HT1080 (cell line): ENCODE measurements at regions not wholly inside any gene's neighbourhood (a gene's known extent, or its start where the extent isn't known, plus 50 kb on each side); places are given as distances from the start of the nearest gene placed in this dataset.
A peak's percentile ranks its signal among the peaks of the same experiment; 100 is the strongest.
"Not testable (repeated sequence)": the region's sequence is repeated elsewhere in the genome, so short reads cannot be mapped to it uniquely, and the experiment has no call there.

Experiments
- DNase-seq: peaks from one replicate; pipeline ENCODE4 v3.0.0-alpha.2; 2015; ENCODE audit warnings: low read depth

DNA sequence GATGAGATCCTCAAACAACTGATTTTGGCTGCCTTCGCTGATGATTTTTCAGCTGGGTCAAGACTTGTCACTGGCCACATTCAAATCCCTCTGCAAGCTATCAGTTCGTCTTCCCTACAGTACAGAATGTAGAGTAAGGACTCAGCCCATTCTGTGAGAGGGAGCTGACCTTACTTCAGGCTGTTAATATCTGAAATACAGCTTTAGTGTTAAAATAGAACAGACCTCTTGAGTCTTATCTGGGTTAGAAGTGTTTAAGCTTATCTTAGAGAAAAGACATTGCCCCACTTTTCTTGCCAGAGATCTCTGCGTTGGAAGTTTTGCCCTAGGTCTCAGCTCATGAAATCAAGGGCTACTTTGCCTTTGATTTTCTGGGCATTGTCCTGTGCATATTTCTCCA lies 383.4 kb upstream of the LARGE1 start:
- no peak for DNase-seq

DNA sequence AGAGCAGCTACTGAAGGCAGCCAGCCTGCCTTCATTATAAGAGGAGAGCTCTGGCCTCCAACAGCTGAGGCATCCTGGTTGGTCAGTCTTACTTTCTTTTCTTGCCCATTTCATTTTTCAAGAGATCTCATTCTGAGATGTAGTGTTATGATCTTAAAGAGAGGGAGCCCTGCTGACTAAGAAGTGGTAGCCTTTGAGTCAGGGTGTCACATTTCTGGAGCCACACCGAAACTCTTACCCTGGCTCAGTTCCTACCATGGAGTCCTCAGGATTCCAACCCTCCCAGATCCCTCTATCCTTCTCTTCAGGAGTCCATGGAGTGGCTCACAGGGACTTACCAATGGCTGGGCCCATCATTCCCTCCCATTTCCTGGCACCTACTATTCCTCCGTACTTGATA lies 386.1 kb upstream of the LARGE1 start:
- peak; percentile 67 for DNase-seq

DNA sequence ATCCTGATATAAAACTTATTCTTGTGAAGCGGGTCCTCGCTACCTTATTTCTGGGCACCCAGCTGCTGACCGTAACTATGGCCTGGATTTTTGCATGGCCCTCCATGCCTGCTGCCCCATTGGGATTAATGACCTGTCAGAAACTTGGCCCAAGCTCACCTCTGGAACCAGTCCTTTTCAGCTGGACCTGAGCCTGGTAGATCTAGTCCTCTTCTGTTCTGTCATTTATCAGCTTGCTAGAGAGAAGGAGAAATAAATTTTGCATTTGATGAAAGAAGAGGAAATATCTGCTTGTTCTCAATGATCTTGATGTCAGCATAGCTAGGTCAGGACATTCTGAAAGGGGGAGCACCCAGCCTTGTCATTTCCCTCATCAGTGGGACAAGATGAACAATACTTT lies 387.8 kb upstream of the LARGE1 start:
- no peak for DNase-seq

DNA sequence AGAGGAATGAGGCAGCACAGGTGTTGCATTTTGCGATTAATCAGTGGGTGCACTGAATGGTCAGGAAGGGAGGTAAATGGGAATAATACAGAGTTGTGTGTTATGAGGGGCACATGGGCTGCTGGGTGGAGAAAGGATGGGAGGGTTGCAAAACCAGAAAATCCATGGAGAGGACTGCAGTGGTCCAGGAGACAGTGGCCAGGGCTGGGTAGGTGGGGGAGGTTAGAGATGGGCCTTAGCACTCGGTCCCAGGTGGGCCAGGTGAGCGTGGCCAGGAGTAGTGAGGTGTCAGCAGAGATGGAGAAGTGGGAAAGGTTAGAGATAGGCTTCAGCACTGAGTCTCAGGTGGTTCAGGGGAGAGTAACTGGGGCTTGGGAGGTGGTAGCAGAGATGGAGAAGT lies 399.1 kb upstream of the LARGE1 start:
- DNase-seq: no peak

DNA sequence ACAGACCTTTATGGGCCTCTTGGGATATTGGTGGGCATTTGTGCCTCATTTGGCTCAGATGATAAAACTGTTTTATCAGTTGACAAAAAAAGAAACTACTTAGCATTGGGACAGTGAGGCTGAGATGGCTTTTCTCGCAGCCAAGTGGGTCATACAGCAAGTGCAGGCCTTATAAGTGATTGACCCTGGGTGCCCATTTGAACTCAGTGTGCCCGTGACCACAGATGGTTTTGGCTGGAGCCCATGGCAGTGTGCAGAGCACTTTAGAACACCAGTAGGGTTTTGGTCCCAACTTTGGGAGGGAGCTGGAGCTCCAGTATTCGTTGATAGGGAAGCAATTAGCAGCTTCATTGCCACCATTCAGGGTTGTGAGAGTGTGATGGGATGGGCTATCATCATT lies 404.5 kb upstream of the LARGE1 start:
- no peak for DNase-seq

DNA sequence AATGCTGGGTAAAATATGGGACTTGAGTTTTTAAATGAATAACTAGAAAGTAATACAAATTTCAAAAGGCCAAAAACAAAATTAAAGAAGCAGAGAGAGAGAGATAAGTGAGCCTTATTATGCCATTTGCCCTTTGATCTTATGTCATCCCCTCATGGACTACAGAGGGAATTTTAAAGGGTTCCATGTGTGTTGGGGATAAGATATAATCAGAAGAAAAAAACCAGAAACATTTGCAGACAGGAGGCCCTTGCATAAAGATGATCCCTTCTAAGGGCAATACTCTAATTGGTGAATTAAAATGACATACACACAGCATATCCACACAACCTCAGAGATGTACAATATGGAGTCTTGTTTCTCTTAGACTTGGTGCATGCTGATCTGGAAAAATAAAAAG lies 406.6 kb upstream of the LARGE1 start:
- DNase-seq: no peak

DNA sequence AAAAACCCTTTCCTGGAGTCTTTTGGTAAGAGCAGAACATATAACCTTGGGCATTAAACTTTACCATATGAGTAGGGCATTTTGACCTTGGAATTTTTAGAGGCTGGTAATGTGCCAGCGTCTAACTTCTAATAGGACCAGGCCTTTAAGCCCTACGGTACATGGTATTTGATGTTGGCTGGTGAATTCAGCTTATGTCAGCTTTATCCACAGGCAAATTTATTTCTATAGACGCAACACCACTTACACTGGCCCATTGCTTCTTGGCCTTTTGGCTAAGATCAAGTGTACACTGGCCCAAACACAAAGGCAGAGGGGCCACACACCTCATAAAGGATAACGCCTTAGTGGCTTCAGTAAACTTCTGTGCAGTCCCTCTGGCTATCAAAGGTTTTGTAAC lies 410.2 kb upstream of the LARGE1 start:
- DNase-seq: no peak

DNA sequence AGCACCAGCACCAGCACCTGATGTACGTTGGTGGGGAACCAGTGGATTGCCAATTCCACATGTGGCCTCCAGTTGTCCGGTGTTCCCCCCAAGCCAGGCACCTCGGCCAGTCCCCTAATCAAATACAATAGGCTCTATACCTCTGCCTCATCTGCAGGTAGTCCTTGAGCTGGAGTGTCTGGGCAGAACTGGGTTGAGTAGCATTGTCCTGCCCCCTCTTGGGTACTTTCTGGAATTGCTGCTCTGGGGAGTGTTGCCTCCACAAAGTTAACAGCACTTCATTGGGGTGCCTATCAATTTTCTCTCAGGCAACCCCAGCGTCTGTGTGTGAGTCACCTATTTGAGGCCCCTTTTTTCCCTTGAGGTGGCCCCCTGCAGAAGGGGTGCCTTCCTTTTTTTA lies 413.0 kb upstream of the LARGE1 start:
- no peak for DNase-seq

DNA sequence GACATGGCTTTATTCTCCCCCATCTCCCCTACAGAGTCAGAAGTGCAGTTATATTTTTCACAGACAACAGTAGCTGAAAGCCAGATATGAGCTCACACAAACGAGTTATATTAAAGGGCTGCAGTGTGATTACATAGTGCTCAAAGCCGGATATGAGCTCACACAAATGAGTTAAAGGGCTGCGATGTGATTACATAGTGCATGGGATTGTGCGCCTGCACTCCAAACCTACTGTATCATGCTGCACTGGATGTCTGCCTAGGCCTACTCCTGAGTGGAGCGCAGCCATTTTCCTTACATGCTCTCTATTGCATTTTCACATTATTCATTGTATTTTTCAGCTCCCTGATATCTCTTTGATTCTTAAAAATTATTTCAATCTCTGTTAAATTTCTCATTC lies 414.6 kb upstream of the LARGE1 start:
- peak; percentile 71 for DNase-seq

DNA sequence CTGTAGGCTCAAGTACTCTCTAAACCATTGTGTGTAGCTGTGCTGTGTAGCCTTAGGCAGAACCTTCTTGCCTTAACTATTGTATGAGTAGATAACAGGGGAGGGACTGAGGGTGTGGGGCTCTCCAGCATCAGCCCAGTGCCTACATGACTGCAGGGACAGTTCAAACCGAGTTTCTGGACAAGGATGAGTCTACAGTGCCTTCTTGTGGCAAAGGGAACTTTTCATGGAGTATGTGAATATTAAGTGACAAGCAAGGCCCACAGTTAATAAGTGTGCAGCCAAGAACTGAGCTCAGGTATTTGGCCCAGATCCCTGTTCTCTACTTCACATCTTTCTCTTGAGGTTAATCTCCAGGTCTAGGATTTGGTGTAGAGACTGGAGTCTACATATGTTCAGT lies 424.4 kb upstream of the LARGE1 start:
- no peak for DNase-seq

DNA sequence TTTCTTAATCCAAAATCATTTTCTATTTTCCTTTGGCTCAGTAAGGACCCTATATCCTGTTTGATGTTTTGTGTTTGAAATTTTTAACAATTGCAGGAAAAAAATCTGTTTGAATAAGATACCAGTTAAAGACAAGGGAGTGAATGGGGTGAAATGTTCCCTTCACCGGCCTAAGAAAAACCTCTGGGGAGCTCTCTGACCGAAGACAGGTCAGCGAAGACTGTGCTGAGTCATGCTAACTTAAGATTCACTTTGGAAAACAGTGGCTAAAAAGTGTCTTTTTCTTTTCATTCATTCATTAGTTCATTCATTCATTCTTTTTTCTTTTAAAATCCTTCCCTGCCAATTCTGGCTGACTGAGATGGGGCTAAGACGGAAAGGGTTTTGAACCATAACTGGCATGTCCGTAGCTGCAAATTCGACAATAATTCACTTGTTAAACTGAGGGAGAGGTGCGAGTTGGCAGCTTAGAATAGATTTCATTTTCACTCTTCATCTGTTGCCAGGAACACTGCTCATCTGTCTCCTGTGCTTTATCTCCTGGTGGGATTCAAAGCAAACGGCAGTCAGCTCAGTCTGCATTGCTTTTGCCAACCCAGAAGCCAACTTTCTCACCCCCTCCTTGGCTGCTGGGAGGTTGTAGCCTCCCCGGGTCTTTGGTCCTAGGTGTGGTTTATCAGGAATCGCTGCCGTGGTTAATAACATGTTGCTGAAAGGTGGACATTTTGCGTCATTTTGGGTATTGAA lies 434.0 kb upstream of the LARGE1 start:
- DNase-seq: no peak

DNA sequence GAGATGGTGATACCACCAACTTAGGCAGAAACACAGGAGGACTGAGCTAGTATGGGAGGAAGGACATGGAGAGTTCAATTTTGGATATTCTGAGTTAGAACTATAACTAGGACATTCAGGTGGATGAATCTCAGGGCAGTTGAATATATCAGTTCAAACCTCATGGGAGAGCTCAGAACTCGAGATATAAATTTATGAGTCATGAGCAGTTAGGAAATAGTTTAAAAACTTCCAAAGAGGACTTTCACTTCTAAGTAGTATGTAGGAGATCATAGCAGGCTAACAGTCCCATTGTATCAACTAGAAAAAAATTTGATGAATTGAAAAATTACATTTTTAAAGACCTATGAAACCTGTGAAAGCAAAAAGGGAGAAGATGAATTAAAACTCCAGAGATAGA lies 436.2 kb upstream of the LARGE1 start:
- DNase-seq: peak; percentile 54

DNA sequence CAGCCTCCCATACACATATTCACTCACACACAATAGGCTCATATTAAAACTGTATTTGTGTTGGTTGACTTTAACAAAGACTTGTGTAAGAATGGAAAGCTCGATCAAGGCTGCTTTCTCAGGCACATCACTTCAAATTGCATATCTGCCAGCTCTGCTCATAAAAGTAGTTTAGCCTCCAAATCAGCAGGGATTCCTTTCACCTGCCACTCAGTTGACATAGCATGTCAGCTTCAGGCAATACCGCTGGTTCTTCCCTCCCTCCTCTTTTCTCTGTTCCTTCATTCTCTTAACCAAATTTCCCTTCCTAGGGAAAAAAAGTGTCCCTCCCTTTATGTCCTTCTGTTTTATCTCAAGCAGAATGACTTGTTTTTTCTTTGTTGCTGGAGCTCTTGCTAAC lies 450.4 kb upstream of the LARGE1 start:
- no peak for DNase-seq

DNA sequence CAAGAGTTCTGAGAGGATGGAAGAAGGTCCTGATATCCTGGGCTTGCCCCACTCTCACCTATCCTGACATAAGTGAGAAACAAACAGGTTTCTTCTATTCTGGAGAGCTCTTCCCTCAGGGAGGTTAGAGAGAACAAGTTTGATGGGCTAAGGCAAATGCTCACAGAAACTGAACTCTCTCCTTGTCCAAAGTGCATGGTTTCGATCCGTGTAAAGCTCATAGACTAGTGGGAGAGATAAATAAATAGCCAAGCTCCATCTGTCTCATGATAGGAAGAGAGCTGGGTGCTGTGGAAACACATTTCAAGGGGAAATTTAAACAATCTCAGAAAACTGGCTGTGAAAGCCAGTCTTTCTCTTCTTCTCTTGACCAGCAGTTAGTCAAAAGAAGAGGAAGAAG lies 459.5 kb upstream of the LARGE1 start:
- DNase-seq: no peak

DNA sequence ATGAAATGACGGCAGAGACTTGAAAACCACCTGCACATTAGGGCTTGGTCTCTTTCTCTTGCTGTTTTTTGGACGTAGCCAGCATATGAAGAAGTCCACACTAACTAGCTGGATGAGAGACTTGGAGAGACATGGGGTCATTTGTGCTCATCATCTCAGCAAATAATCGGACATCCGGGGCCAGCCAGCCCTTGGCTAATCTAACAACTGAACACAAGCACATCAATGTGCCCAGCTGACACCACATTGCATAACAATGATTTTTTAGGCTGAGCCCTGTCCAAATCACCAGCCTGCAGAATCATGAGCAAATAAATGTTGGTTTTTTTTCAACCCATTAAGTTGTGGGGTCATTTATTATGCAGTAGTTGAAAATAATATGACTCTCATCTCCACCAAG lies 460.3 kb upstream of the LARGE1 start:
- no peak for DNase-seq

DNA sequence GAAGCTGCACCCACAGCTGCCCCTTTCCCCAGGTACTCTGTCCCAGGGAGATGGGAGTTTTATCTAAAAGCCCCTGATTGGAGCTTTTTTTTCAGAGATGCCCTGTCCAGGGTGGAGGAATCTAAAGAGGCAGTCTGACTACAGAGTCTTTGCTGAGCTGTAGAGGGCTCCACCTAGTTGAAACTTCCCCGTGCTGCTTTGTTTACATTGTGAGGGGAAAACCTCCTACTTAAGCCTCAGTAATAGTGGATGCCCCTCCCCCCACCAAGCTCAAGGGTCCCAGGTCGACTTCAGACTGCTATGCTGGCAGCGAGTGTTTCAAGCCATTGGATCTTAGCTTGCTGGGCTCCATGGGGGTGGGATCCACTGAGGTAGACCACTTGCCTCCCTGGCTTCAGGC lies 470.1 kb upstream of the LARGE1 start:
- DNase-seq: no peak

DNA sequence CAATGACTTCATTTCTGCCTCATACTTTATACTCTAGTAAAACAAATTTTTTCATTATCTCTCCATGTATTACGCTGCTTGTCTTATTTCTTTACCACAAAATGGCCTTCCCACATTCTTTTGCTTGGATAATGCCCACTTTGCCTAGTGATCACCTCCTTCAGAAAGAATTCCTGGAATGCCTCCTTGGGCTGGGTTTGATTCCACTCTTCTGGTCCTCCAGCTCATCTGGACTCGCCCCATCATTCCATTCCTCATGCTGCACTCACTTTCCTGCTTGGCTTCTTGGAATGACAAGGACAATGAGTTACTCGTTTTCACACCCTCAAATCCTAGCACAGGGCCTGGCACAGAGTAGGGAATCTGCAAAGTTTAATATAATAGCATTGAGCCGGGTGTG lies 475.1 kb upstream of the LARGE1 start:
- DNase-seq: peak; percentile 88

DNA sequence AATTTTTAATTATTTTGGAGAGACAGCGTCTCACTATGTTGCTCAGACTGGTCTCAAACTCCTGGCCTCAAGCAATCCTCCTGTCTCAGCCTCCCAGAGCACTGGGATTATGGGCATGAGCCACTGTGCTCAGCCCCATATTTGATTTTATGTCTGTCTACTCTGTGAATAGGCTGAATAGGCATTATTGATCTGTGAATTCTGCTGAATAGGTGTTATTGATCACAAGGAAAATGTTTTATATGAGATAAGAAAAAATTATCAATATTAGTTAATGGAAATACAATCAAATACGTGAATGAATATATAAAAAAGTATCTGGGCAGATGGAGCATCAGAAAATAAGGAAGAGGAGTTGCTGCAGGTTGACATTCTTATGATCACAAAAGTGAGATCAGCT lies 483.4 kb upstream of the LARGE1 start:
- DNase-seq: no peak

DNA sequence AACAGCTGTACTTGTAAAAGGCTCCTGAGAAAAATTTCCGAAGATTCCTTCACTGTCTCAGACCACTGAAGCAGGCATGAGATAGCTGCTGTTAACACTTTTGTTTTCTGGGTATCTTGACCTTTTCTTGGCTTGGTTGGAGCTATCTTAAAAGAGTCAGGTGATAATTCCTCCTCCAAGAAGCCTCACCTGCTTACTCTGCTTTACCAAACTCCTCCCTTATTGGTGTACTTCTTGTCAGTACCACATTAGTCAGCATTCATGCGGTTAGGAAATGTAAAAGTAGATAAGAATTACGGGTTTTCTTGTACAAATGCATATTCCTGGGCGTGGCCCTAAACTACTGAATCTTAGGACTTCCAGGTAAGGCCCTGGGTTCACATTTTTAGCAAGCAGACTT lies 489.8 kb upstream of the LARGE1 start:
- no peak for DNase-seq

DNA sequence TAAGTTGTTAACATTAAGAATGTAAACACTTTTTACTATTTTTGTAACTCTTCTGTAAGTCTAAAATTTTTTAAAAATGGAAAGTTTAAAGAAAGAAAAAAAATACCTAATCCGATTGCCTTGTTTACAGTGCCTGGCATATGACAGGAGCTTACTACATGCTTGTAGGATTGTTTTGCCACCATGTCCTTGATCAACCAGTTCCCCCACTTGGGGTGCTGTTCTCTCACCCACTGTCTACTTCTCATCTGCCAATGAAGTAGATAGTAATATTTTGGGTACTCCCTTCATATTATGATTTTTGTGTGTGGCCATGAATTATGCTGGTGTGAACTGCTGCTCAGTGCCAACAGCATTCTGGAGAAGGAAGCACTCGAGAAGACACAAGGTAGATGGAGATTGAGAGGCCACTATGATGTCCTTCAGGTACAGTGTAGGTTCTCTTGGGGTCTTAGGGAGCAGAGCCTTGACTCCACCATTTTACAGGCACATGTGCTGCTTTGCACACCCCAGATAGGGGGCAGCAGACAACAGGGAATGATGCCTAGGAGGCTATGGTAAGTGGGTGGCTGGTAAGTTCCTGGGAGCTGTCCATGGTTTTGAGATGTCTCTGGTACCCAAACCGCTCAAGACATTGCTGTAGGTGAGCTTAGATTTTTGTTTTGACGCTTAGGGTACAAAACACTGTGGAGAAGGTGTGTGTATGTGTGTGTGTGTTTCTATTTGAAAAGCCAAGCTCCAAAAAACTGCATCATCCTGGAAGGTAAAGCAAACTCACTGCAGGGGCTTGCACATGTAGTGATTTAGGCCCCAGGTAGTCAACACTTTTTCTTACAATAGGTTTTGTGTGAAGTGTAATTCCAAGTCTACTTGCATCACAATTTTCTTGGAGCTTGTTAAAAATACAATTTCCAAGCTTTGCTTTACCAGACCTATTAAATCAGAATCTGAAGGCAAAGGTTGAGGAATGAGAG lies 494.5 kb upstream of the LARGE1 start:
- peak; percentile 69 for DNase-seq

DNA sequence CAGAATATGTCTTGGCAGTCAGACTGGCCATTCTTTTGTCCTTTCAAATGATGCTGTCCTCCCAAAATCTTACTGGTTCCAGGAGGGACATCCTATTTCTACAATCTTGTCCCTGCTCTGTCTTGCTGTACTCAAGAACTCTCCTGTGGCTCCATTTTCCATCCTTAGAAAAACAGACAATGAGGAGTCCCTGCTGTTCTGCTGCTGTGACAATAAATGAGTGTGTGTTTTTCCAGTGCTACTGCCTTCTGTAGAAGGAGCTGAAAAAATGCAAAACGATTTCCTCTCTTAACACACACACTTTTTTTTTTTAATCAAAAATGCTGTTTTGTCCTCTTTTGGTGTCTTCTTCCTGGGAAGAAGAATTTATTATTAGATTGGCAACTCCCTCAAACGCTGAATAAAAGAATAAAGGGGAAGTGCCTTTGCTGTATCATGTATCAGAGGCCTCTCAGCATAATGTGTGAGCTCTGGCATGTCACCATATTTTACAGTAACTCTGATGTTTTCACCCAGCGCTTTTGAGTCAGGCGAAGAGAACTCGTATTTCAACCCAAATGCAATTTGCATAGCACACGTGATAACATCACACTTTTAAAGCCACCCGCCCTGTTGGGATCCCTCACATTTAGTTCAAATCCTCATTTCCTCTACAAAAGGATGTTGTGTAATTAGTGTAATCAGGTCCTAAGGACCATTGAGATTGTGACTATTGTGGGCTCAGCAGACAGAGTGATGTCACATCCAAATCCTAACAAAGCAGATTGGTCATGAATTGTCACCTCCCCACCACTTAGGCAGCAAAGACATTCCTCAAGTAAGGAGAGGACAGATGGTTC lies 496.0 kb upstream of the LARGE1 start:
- no peak for DNase-seq

DNA sequence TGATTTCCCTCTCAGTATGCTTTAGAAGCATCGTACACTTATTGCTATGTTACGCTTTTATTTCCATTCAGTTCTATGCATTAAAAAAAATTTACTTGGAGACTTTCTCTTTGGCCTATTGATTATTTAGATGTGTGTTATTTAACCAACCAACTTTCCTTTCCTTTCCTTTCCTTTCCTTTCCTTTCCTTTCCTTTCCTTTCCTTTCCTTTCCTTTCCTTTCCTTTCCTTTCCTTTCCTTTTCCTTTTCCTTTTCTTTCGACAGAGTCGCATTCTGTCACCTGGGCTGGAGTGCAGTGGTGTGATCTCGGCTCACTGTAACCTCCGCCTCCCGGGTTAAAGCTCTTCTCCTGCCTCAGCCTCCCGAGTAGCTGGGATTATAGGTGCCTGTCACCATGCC lies 502.7 kb upstream of the LARGE1 start:
- not testable (repeated sequence) for DNase-seq
